Activated CD8-positive, alpha-beta memory T cell treated with anti-CD3 and anti-CD28 coated beads for 24 hours (primary cell): ENCODE measurements at regions not wholly inside any gene's neighbourhood (a gene's known extent, or its start where the extent isn't known, plus 50 kb on each side); places are given as distances from the start of the nearest gene placed in this dataset.

Experiments used
- DNase-seq: peaks from one replicate; pipeline ENCODE4 v3.0.0-alpha.2; 2020

- no peak for DNase-seq
Measured at GRCh38 chr11:71356280-71356876, 91.8 kb downstream of the DHCR7 start.

GRCh38 chr11:71355281-71355680 is 92.9 kb downstream of the DHCR7 start:
- no peak for DNase-seq

- no peak for DNase-seq
Measured at GRCh38 chr11:71354394-71355105, 93.6 kb downstream of the DHCR7 start.

- no peak for DNase-seq
Measured at GRCh38 chr11:71352748-71353147, 95.4 kb downstream of the DHCR7 start.

- no peak for DNase-seq
Measured at GRCh38 chr11:71352226-71352625, 96.0 kb downstream of the DHCR7 start.

GRCh38 chr11:71349627-71350026 is 97.2 kb upstream of the SHANK2 start:
- DNase-seq, result no peak

GRCh38 chr11:71343828-71344400 is 91.5 kb upstream of the SHANK2 start:
- DNase-seq, result no peak

GRCh38 chr11:71342951-71343827 is 90.8 kb upstream of the SHANK2 start:
- no peak for DNase-seq

GRCh38 chr11:71342116-71342515 is 89.7 kb upstream of the SHANK2 start:
- DNase-seq, result no peak

- no peak for DNase-seq
Measured at GRCh38 chr11:71341596-71341995, 89.2 kb upstream of the SHANK2 start.

GRCh38 chr11:71341173-71341572 is 88.8 kb upstream of the SHANK2 start:
- no peak for DNase-seq

GRCh38 chr11:71340086-71340606 is 87.8 kb upstream of the SHANK2 start:
- DNase-seq, result no peak

GRCh38 chr11:71339396-71339881 is 87.1 kb upstream of the SHANK2 start:
- no peak for DNase-seq

- DNase-seq, result no peak
Measured at GRCh38 chr11:71338801-71339395, 86.5 kb upstream of the SHANK2 start.

- DNase-seq, result no peak
Measured at GRCh38 chr11:71336996-71337754, 84.8 kb upstream of the SHANK2 start.

GRCh38 chr11:71336176-71336995 is 84.0 kb upstream of the SHANK2 start:
- no peak for DNase-seq

GRCh38 chr11:71335371-71335770 is 83.0 kb upstream of the SHANK2 start:
- DNase-seq, result no peak

GRCh38 chr11:71334191-71334590 is 81.8 kb upstream of the SHANK2 start:
- no peak for DNase-seq

- no peak for DNase-seq
Measured at GRCh38 chr11:71333473-71333872, 81.1 kb upstream of the SHANK2 start.

GRCh38 chr11:71332447-71332846 is 80.1 kb upstream of the SHANK2 start:
- no peak for DNase-seq

GRCh38 chr11:71332046-71332445 is 79.7 kb upstream of the SHANK2 start:
- DNase-seq, result no peak
